ENCODE measurements at regions not wholly inside any gene's neighbourhood (a gene's known extent, or its start where the extent isn't known, plus 50 kb on each side); places are given as distances from the start of the nearest gene placed in this dataset.

DNA sequence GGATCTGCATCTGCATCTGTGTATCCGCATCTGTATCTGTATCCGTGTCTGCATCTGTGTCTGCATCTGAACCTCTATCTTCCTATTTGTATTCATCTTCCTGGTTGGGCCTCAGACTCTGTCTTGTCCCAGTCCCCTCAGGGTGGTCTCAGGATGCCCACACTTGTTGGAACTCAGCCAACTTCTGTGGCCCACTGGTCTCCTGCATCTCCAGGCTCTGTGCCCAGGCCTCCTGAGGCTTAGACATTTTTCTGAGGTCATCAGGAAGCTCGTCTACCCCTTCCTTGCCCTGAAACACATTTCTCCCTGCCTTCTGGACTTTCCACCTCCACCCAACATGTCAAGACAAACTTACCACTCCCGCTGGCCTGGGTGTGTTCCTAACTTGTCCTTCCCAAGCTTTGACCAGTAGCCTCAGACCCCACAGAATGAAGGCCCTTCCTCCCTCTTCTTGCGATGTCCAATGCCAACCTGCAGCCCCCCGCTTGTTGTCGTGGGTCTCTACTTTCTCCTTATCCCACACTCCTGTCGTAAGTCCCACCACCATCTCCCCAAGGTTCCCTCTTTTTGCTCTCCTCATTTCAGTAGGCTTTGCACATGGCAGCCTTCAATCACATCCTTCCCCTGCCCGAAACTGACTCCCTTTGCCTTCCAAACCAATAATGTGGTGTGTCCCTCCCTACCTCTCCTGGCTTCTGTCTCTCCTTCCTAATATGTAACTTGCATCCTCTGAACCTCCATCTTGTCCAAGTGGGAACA lies 176.5 kb downstream of the DLL1 start:
- Histone ChIP-seq H3K27me3 (ENCODE audit: insufficient read depth, low read length) (no peaks in the 10 kb centered on the region), H3K4me1 (ENCODE audit: insufficient read depth, low read length) (no peaks in the 10 kb centered on the region; the same call in 1 of the 2 replicates), H3K9ac (ENCODE audit: low read depth, low read length) (no peak overlapping the region), H3K4me3 (ENCODE audit: low read length) (no peak overlapping the region), H3K9me3 (ENCODE audit: insufficient read depth, low read depth, low read length) (no peaks in the 10 kb centered on the region), H3K36me3 (ENCODE audit: insufficient read depth, low read depth, low read length) (no peaks in the 10 kb centered on the region), H3K27ac (ENCODE audit: low read length) (no peak overlapping the region)

DNA sequence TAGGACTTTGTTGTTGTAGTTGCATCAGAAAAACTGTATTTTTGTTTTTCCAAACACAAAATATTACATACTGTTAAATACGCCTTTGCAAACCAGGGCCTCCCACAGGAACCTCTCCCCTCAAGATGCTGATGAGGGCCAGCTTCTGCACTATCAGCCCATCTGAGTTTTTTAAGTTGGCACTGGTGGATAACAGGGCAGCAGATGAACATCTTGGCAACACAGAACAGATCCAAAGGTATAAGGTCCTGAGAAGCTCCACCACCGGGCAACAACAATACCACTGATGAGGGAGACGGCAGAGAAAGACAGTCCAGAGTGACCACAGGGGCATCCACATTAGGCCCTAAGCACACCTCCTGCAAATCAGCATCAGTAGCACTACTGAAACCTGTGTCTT lies 177.7 kb downstream of the DLL1 start:
- Histone ChIP-seq H3K4me3 (ENCODE audit: low read length) (no peak overlapping the region), H3K4me1 (ENCODE audit: insufficient read depth, low read length) (no peaks in the 10 kb centered on the region; the same call in 1 of the 2 replicates), H3K27ac (ENCODE audit: low read length) (no peak overlapping the region), H3K9me3 (ENCODE audit: insufficient read depth, low read depth, low read length) (no peaks in the 10 kb centered on the region), H3K9ac (ENCODE audit: low read depth, low read length) (no peak overlapping the region), H3K27me3 (ENCODE audit: insufficient read depth, low read length) (no peaks in the 10 kb centered on the region), H3K36me3 (ENCODE audit: insufficient read depth, low read depth, low read length) (no peaks in the 10 kb centered on the region)

DNA sequence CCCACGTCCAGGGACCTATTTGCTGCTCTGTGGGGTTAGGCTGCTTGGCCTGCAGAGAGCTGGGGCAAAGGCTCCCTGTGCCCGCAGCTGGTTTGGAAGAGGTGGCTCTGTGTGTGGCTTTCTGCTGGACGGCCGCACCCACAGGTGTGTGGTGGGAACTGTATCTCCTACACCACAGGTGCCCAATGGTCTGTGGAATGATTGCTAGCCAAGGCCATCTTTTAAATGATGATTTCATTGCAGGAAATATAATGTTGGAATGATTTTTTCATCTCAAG lies 178.4 kb downstream of the DLL1 start:
- no peaks in the 10 kb centered on the region for H3K27me3 ChIP-seq (ENCODE audit: insufficient read depth, low read length)

DNA sequence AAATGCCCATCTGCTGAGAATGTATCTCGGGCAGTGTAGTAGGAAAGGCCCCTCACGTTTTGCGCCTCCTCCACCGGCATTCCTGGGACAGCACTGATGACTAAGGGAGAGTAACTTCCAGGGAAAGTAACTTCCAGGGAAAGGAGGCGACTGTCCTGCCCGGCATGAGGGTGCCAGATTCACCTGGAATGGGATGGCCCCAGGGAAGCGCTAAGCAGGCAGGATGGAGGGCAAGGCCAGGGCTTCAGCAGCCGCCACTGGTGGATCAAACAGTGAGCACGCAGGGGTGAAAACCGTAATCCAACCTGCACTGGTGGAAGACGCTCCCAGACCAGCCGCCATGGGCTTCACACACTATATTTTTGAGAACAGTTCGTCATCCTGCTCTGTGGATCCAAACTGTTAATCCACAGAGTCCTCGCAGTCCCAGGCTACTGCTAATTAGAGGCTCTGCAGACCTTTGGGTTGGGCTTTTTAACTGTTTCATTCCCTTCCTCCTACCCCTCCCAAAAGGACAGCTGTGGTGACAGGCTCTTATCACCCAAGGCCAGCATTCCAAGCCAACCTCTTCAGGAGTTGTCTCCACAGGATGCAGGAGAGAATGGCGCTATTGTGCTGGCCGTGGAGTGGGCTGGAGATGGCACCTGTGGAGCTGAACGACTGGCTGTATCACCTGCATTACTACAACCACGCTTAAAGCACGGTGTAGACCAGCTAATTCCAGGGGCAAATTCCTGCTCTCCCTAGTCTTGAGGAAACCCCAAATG lies 178.9 kb downstream of the DLL1 start:
- no peaks in the 10 kb centered on the region for H3K4me1 ChIP-seq (ENCODE audit: insufficient read depth, low read length)
- no peaks in the 10 kb centered on the region for H3K36me3 ChIP-seq (ENCODE audit: insufficient read depth, low read depth, low read length)
- H3K27ac ChIP-seq (ENCODE audit: low read length): no peak overlapping the region
- H3K9me3 ChIP-seq (ENCODE audit: insufficient read depth, low read depth, low read length): no peaks in the 10 kb centered on the region
- no peak overlapping the region for H3K9ac ChIP-seq (ENCODE audit: low read depth, low read length)
- no peak overlapping the region for H3K4me3 ChIP-seq (ENCODE audit: low read length)
- no peaks in the 10 kb centered on the region for H3K27me3 ChIP-seq (ENCODE audit: insufficient read depth, low read length)

More for the DNA sequence above, 178.4 kb downstream of the DLL1 start:
- Histone ChIP-seq H3K4me1 (ENCODE audit: insufficient read depth, low read length) (no peaks in the 10 kb centered on the region), H3K9ac (ENCODE audit: low read depth, low read length) (no peak overlapping the region), H3K36me3 (ENCODE audit: insufficient read depth, low read depth, low read length) (no peaks in the 10 kb centered on the region), H3K4me3 (ENCODE audit: low read length) (no peak overlapping the region), H3K27ac (ENCODE audit: low read length) (no peak overlapping the region), H3K9me3 (ENCODE audit: insufficient read depth, low read depth, low read length) (no peaks in the 10 kb centered on the region)

DNA sequence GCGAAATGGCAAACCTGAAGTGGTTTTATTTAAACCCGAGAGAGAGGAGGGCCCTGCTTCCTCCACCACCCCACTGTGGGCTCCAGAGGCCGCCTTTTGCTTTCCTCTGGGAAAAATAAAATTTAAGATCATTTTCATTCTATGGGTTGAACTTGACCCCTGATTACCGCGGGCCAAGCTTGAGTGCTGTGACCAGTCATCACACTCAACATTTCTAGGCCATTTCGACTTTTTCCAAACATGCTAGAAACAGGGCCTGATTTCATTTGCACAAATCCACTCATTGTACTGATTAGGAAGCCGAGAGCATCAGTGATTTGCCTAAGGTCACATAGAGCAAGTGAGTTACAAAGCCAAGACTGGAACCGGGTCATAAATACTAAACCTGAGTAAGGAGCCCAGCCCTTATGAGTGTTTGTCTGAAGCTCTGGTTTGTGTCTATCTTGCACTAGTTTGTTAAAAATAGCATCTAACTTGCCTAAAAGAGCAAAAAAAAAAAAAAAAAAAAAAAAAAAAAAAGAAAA lies 179.7 kb downstream of the DLL1 start:
- Histone ChIP-seq H3K4me1 (ENCODE audit: insufficient read depth, low read length) (no peaks in the 10 kb centered on the region), H3K4me3 (ENCODE audit: low read length) (no peak overlapping the region), H3K27me3 (ENCODE audit: insufficient read depth, low read length) (no peaks in the 10 kb centered on the region), H3K36me3 (ENCODE audit: insufficient read depth, low read depth, low read length) (no peaks in the 10 kb centered on the region), H3K9ac (ENCODE audit: low read depth, low read length) (no peak overlapping the region), H3K27ac (ENCODE audit: low read length) (no peak overlapping the region), H3K9me3 (ENCODE audit: insufficient read depth, low read depth, low read length) (no peaks in the 10 kb centered on the region)

DNA sequence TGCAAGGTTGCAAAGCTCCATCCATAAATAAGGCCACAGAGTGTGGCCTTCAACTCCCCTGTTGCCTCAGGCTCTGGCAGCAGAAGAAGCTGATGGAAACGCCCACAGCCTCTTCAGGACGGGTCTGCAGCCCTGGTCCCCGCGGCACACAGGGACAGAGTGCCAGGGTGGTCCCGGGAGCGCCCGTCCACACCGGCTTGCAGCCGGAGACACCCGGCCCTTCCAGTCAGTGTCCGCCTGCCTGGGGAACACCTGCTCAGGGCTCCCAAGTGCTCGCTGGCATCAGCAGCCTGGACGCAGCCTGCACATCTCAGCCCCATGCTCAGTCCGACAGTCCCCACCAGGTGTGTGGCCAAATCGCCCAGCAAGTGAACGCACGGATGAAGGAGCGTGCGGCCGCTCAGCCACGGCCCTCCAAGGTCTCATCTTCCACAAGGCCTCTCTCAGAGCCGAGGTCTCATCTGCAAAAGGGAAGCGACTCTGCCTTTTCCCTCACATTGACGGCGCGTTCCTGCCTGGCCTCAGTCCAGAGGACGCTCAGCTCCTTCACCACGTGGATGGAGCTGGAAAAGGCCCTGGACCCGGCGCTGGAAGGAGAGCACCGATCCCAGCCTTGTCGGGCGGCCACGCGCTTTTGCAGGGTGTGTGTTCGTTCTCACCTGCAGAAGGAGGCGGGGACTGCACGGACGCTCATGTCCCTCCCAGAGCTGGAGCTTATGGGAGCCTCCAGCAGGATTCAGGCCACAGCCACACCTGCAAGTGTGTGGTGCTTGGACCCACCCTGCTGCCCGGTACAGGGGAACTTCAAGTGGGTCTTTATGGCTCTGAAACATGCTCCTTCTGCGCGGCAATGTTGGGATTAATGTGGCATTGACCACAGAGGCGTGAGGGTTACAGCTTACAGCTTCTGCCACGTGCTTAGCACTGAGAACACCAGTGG lies 180.4 kb downstream of the DLL1 start:
- Histone ChIP-seq H3K36me3 (ENCODE audit: insufficient read depth, low read depth, low read length) (no peaks in the 10 kb centered on the region), H3K27me3 (ENCODE audit: insufficient read depth, low read length) (no peaks in the 10 kb centered on the region), H3K9ac (ENCODE audit: low read depth, low read length) (no peak overlapping the region), H3K4me1 (ENCODE audit: insufficient read depth, low read length) (no peaks in the 10 kb centered on the region), H3K9me3 (ENCODE audit: insufficient read depth, low read depth, low read length) (no peaks in the 10 kb centered on the region), H3K4me3 (ENCODE audit: low read length) (no peak overlapping the region), H3K27ac (ENCODE audit: low read length) (no peak overlapping the region)

DNA sequence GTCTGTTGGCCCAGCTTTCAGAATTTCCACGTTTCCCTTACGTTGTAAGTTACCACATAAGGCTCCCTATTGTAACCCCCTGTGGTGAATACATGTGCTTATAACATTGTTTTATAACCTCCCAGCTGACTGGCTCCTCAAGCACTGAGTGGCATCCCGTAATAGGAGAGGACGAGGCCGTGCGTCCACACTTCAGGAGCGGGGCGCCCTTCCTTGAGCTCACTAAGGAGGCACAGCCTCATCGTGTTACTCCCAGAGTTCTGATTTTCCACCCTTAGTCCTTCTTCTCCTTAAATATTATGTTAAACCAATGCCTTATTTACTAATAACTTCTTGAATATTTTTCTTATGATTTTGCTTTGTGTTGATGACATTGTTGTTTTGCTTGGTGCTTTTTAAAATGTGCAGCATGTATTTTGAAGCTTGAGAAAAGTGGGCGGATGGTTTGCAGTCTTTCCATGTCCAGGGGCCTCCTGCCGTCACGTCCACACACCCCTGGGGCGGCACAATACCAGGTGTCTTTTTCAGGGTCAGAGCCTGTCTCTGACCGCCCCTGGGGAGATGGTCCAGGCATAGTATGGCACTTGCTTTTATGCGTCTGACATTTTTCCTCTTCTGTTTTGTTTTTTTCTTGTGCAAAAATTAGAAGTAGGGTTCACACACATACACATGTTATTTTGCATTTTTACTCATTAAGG lies 181.8 kb downstream of the DLL1 start:
- H3K27me3 ChIP-seq (ENCODE audit: insufficient read depth, low read length): no peaks in the 10 kb centered on the region
- H3K9ac ChIP-seq (ENCODE audit: low read depth, low read length): no peak overlapping the region
- H3K4me1 ChIP-seq (ENCODE audit: insufficient read depth, low read length): no peaks in the 10 kb centered on the region
- no peaks in the 10 kb centered on the region for H3K36me3 ChIP-seq (ENCODE audit: insufficient read depth, low read depth, low read length)
- H3K9me3 ChIP-seq (ENCODE audit: insufficient read depth, low read depth, low read length): no peaks in the 10 kb centered on the region
- no peak overlapping the region for H3K4me3 ChIP-seq (ENCODE audit: low read length)
- no peak overlapping the region for H3K27ac ChIP-seq (ENCODE audit: low read length)

DNA sequence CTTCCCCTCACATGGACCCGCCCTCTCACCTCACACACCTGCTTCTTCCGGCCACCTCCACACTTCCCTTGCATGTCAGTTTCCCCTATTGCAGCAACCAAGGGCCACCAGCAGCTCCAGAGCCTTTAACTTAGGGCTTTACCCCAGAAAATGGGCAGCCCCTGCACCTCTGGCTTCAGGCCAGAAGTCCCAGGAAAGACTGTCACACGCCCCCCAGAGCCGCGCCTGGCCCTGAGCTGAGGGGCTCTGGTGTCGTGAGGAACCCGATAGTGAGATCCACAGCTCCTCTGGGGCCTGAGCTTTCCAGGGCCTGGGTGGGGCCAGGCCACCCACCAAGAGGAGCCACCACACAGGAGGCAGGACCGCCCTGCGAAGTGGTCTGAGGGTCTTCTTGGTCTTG lies 182.4 kb downstream of the DLL1 start:
- no peak overlapping the region for H3K27ac ChIP-seq (ENCODE audit: low read length)
- H3K9ac ChIP-seq (ENCODE audit: low read depth, low read length): no peak overlapping the region
- H3K9me3 ChIP-seq (ENCODE audit: insufficient read depth, low read depth, low read length): no peaks in the 10 kb centered on the region
- no peaks in the 10 kb centered on the region for H3K36me3 ChIP-seq (ENCODE audit: insufficient read depth, low read depth, low read length)
- no peak overlapping the region for H3K4me3 ChIP-seq (ENCODE audit: low read length)
- H3K27me3 ChIP-seq (ENCODE audit: insufficient read depth, low read length): no peaks in the 10 kb centered on the region
- H3K4me1 ChIP-seq (ENCODE audit: insufficient read depth, low read length): no peaks in the 10 kb centered on the region

DNA sequence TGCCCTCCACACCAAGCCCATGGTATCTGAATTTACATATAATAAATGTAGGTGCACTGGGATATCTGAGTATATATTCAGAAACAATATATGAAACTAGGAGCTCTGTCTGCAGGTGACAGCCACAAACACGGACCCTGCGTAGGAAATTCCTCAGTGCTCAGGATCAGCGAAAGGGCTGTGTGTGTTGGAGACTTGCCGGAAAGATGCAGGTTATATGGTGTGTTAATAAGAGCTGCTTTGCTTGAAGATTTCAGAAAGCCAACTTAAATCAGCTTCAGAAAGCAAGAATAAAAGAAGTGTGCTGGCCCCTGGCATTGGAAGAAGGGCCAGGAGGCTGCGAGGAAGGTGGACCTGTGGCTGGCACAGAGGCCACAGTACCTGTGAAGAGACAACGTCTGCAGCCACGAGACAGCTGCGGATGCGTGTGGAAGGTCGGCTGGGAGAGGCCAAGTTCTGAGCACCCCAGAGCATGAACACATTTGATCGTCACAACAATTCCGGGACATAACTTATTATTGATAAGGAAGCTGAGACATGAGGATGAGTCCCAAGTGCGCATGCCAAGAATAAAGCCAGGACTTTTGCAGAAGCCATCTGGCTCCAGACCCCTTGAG lies 183.2 kb downstream of the DLL1 start:
- Histone ChIP-seq H3K4me3 (ENCODE audit: low read length) (no peak overlapping the region), H3K27me3 (ENCODE audit: insufficient read depth, low read length) (no peaks in the 10 kb centered on the region), H3K4me1 (ENCODE audit: insufficient read depth, low read length) (no peaks in the 10 kb centered on the region), H3K9me3 (ENCODE audit: insufficient read depth, low read depth, low read length) (no peaks in the 10 kb centered on the region), H3K9ac (ENCODE audit: low read depth, low read length) (no peak overlapping the region), H3K27ac (ENCODE audit: low read length) (no peak overlapping the region), H3K36me3 (ENCODE audit: insufficient read depth, low read depth, low read length) (no peaks in the 10 kb centered on the region)

DNA sequence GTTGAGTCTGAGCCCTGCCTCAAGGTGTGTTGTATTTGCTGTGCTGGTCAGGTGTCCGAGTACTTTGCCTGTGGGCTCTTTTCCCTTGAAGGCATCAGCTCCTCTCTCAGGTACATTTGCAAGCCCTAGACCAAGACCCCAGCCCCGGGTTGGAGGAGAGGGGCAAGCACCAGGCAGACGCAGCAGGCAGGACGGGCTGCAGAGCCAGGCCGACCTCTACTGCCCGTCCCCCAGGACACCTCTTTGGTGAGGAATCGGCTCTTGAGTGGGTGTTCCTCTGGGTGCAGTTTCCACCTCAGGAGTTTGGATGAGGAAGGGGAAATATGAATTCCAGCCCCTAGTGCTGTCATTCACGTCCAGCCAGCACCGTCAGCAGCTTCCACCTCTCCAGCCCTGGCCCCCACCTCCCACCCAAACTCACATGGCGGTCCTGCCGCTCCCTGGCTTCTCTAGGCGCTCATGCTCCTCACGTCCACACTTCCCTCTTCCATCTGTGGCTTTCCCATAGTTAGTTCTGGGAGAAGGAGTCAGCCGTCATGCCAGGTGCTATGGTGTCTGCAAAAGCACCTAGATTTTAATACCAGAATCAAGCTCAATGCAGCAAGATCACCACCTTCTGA lies 183.9 kb downstream of the DLL1 start:
- no peak overlapping the region for H3K4me3 ChIP-seq (ENCODE audit: low read length)
- H3K4me1 ChIP-seq (ENCODE audit: insufficient read depth, low read length): peaks cover under 1% of the 10 kb centered on the region; the same call in 1 of the 2 replicates
- no peaks in the 10 kb centered on the region for H3K27me3 ChIP-seq (ENCODE audit: insufficient read depth, low read length)
- no peak overlapping the region for H3K27ac ChIP-seq (ENCODE audit: low read length)
- H3K9ac ChIP-seq (ENCODE audit: low read depth, low read length): no peak overlapping the region
- H3K36me3 ChIP-seq (ENCODE audit: insufficient read depth, low read depth, low read length): no peaks in the 10 kb centered on the region
- no peaks in the 10 kb centered on the region for H3K9me3 ChIP-seq (ENCODE audit: insufficient read depth, low read depth, low read length)

Data from iPS-20b (cell line).